Mesothelial cell of epicardium (in vitro differentiated cells): ENCODE measurements at regions not wholly inside any gene's neighbourhood (a gene's known extent, or its start where the extent isn't known, plus 50 kb on each side); places are given as distances from the start of the nearest gene placed in this dataset.
"Not testable (repeated sequence)": the region's sequence is repeated elsewhere in the genome, so short reads cannot be mapped to it uniquely, and the experiment has no call there.

Experiments
- DNase-seq, 2 experiments: peaks; one replicate each; pipeline ENCODE4 v3.0.0; 2021; ENCODE audit warnings: low spot score in 2 of 2; ENCODE audit not compliant: unreplicated experiment in 2 of 2
- H3K27ac Mint-ChIP-seq: 2 replicates; pipeline ENCODE4 v1.8.0; 2021; ENCODE audit warnings: mixed read lengths
- H3K27me3 Mint-ChIP-seq: 2 replicates; pipeline ENCODE4 v1.8.0; 2021; ENCODE audit warnings: low read depth, mixed read lengths
- H3K36me3 Mint-ChIP-seq: 2 replicates; pipeline ENCODE4 v1.8.0; 2021; ENCODE audit warnings: mixed read lengths
- H3K4me1 Mint-ChIP-seq: 2 replicates; pipeline ENCODE4 v1.8.0; 2021; ENCODE audit warnings: mixed read lengths
- H3K4me3 Mint-ChIP-seq: 2 replicates; pipeline ENCODE4 v1.8.0; 2021; ENCODE audit warnings: mild to moderate bottlenecking, moderate library complexity, mixed read lengths
- H3K9me3 Mint-ChIP-seq: 2 replicates; pipeline ENCODE4 v1.8.0; 2021; ENCODE audit warnings: mixed read lengths
- CTCF ChIP-seq: fragments of 200-600 bp; sonication (generic); IDR thresholded peaks from one replicate; pipeline ENCODE4 v1.5.0; 2021; ENCODE audit warnings: antibody characterized with exemption; ENCODE audit not compliant: unreplicated experiment

GRCh38 chr15:91368611-91369010 is 268.6 kb downstream of the SV2B start:
- DNase-seq, result no peak
- Mint-ChIP-seq H3K4me3 (no peak overlapping the region), H3K27ac (no peak overlapping the region)

GRCh38 chr15:91369823-91370222 is 269.8 kb downstream of the SV2B start:
- Mint-ChIP-seq H3K36me3 (no peaks in the 10 kb centered on the region), H3K27me3 (peaks cover 10% of the 10 kb centered on the region)

More at GRCh38 chr15:91368611-91369010, 268.6 kb downstream of the SV2B start:
- peaks cover 40% of the 10 kb centered on the region for H3K9me3 Mint-ChIP-seq
- peaks cover 9% of the 10 kb centered on the region for H3K27me3 Mint-ChIP-seq
- TF ChIP-seq CTCF, result no peak
- H3K36me3 Mint-ChIP-seq, result no peaks in the 10 kb centered on the region
- H3K4me1 Mint-ChIP-seq, result no peaks in the 10 kb centered on the region

GRCh38 chr15:91371345-91371744 is 271.3 kb downstream of the SV2B start:
- peaks cover 16% of the 10 kb centered on the region for H3K27me3 Mint-ChIP-seq
- H3K4me1 Mint-ChIP-seq, DNase-seq, H3K36me3 Mint-ChIP-seq, H3K4me3 Mint-ChIP-seq, H3K27ac Mint-ChIP-seq: not testable (repeated sequence)
- H3K9me3 Mint-ChIP-seq, result peaks cover 22% of the 10 kb centered on the region

More at GRCh38 chr15:91369823-91370222, 269.8 kb downstream of the SV2B start:
- no peaks in the 10 kb centered on the region for H3K4me1 Mint-ChIP-seq
- H3K9me3 Mint-ChIP-seq, result peaks cover 35% of the 10 kb centered on the region
- H3K4me3 Mint-ChIP-seq, result no peak overlapping the region
- no peak overlapping the region for H3K27ac Mint-ChIP-seq
- DNase-seq, result no peak
- no peak for TF ChIP-seq CTCF

- TF ChIP-seq CTCF, result no peak
- DNase-seq, result no peak
- H3K4me1 Mint-ChIP-seq, result no peaks in the 10 kb centered on the region
- no peak overlapping the region for H3K27ac Mint-ChIP-seq
- peaks cover 19% of the 10 kb centered on the region for H3K9me3 Mint-ChIP-seq
- no peak overlapping the region for H3K4me3 Mint-ChIP-seq
- peaks cover 20% of the 10 kb centered on the region for H3K27me3 Mint-ChIP-seq
- H3K36me3 Mint-ChIP-seq, result no peaks in the 10 kb centered on the region
These were observed 274.3 kb downstream of the SV2B start for GRCh38 chr15:91374336-91374735.

- H3K36me3 Mint-ChIP-seq, result no peaks in the 10 kb centered on the region
- peaks cover 24% of the 10 kb centered on the region for H3K9me3 Mint-ChIP-seq
- no peak for TF ChIP-seq CTCF
- DNase-seq, result no peak
- no peaks in the 10 kb centered on the region for H3K4me1 Mint-ChIP-seq
- no peak overlapping the region for H3K4me3 Mint-ChIP-seq
- H3K27me3 Mint-ChIP-seq, result peaks cover 21% of the 10 kb centered on the region
- H3K27ac Mint-ChIP-seq, result no peak overlapping the region
These were observed 276.0 kb downstream of the SV2B start for GRCh38 chr15:91376038-91376437.

GRCh38 chr15:91380114-91380513 is 280.1 kb downstream of the SV2B start:
- Mint-ChIP-seq H3K9me3 (peaks cover 9% of the 10 kb centered on the region), H3K4me1 (no peaks in the 10 kb centered on the region), H3K36me3 (no peaks in the 10 kb centered on the region), H3K27ac (no peak overlapping the region), H3K27me3 (peaks cover 26% of the 10 kb centered on the region), H3K4me3 (no peak overlapping the region)
- TF ChIP-seq CTCF, result no peak
- DNase-seq, result no peak
